ENCODE measurements at regions not wholly inside any gene's neighbourhood (a gene's known extent, or its start where the extent isn't known, plus 50 kb on each side); places are given as distances from the start of the nearest gene placed in this dataset.
A peak's percentile ranks its signal among the peaks of the same experiment; 100 is the strongest.

DNA sequence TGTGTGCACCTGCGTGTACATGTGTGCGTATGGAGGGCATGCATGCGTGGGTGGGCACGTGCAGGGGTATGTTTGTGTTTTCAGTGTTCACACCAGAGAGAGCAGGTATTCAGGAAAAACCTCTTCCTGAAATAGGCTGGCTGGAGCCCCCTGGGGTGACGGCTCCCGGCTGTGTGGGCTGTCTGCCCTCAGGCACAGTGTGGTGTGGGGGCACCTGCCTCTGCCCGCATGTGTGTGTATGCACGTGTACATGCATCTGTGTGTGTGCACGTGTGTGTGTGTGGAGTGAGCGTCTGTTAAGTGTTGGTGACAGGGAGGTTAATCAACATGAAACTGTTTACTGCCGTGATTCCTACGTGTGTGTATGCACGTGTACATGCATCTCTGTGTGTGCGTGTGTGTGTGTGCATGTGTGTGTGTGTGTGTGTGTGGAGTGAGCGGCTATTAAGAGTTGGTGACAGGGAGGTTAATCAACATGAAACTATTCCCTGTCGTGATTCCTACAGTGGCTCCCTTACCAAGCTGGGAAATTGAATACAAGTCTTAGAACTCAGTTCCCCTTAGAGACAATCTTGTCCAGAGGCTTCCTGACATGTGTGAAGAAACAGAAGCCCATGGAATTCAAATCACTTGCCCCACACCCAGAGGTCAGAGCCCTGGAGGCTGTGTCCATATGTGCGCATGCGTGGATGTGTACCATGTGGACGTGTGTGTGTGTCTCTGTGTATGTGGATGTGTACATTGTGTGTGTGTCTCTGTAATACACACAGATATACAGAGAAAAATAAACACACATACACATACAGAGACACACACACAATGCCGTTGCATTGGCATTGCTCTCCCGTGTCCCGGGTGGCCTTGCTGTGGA lies 372.4 kb upstream of the IRX4 start:
- Histone ChIP-seq H3K4me3 (ENCODE audit: low read length) (no peak overlapping the region), H3K9me3 (replicated peaks; ENCODE audit: insufficient read depth, low read length) (no peaks in the 10 kb centered on the region)

DNA sequence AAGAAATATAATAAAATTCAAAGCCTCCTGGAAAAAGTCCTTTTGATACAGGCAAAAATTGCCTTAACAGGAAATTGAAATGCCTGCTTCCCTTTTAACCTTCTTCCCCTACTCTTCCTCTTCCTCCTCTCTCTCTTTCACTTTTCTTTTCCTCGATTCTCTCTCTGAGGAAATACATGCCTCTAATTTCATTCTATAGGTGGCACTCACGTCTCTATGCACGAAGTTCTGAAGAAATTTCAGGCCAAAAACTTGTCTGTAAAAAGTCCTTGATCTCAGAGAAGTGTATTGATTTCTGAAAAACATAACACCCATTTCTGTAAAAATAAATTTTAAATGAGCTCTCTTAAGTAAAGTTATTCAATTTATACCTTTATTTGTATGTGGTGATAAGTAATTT lies 371.7 kb upstream of the IRX4 start:
- Histone ChIP-seq H3K9me2 (replicated peaks; ENCODE audit: insufficient read depth, low read length) (no peaks in the 10 kb centered on the region), H3K4me2 (ENCODE audit: low read depth, low read length) (no peak overlapping the region), H3K79me2 (ENCODE audit: low read length) (no peaks in the 10 kb centered on the region), H3K9ac (ENCODE audit: low read length) (no peak overlapping the region), H2AFZ (ENCODE audit: low read length) (no peak overlapping the region), H3K36me3 (replicated peaks; ENCODE audit: insufficient read depth, low read length) (no peaks in the 10 kb centered on the region), H3K27ac (ENCODE audit: low read length) (no peak overlapping the region), H3F3A (ENCODE audit: insufficient read depth, low read length) (no peaks in the 10 kb centered on the region), H4K20me1 (ENCODE audit: insufficient read depth, low read length) (no peaks in the 10 kb centered on the region), H3K27me3 (replicated peaks; ENCODE audit: insufficient read depth, low read length) (no peaks in the 10 kb centered on the region), H3K4me3 (ENCODE audit: low read length) (no peak overlapping the region), H3K9me3 (replicated peaks; ENCODE audit: insufficient read depth, low read length) (no peaks in the 10 kb centered on the region), H3K4me1 (ENCODE audit: low read length) (peaks cover 9% of the 10 kb centered on the region; the same call in 1 of the 2 replicates)
- TF ChIP-seq EZH2phosphoT487 (IDR thresholded peaks at IDR 0.05; ENCODE audit: low read length): no peak
- no peak; the same call in 1 of the 2 replicates for TF ChIP-seq CTCF (IDR thresholded peaks at IDR 0.05; ENCODE audit: low read length)
- no peak for TF ChIP-seq EZH2 (optimal IDR thresholded peaks at IDR 0.05; ENCODE audit: low read depth, low read length)
- DNase-seq: peak; percentile 12

More for the DNA sequence above, 372.4 kb upstream of the IRX4 start:
- no peak overlapping the region for H3K4me2 ChIP-seq (ENCODE audit: low read depth, low read length)
- no peak overlapping the region for H2AFZ ChIP-seq (ENCODE audit: low read length)
- H3F3A ChIP-seq (ENCODE audit: insufficient read depth, low read length): no peaks in the 10 kb centered on the region
- no peaks in the 10 kb centered on the region for H3K36me3 ChIP-seq (replicated peaks; ENCODE audit: insufficient read depth, low read length)
- no peaks in the 10 kb centered on the region for H3K27me3 ChIP-seq (replicated peaks; ENCODE audit: insufficient read depth, low read length)
- H3K9me2 ChIP-seq (replicated peaks; ENCODE audit: insufficient read depth, low read length): no peaks in the 10 kb centered on the region
- TF ChIP-seq EZH2phosphoT487 (IDR thresholded peaks at IDR 0.05; ENCODE audit: low read length) (no peak), EZH2 (optimal IDR thresholded peaks at IDR 0.05; ENCODE audit: low read depth, low read length) (no peak), CTCF (IDR thresholded peaks at IDR 0.05; ENCODE audit: low read length) (no peak)
- no peaks in the 10 kb centered on the region for H3K79me2 ChIP-seq (ENCODE audit: low read length)
- no peak for DNase-seq
- no peaks in the 10 kb centered on the region for H4K20me1 ChIP-seq (ENCODE audit: insufficient read depth, low read length)
- no peak overlapping the region for H3K9ac ChIP-seq (ENCODE audit: low read length)
- peaks cover 9% of the 10 kb centered on the region; the same call in 1 of the 2 replicates for H3K4me1 ChIP-seq (ENCODE audit: low read length)
- H3K27ac ChIP-seq (ENCODE audit: low read length): no peak overlapping the region

DNA sequence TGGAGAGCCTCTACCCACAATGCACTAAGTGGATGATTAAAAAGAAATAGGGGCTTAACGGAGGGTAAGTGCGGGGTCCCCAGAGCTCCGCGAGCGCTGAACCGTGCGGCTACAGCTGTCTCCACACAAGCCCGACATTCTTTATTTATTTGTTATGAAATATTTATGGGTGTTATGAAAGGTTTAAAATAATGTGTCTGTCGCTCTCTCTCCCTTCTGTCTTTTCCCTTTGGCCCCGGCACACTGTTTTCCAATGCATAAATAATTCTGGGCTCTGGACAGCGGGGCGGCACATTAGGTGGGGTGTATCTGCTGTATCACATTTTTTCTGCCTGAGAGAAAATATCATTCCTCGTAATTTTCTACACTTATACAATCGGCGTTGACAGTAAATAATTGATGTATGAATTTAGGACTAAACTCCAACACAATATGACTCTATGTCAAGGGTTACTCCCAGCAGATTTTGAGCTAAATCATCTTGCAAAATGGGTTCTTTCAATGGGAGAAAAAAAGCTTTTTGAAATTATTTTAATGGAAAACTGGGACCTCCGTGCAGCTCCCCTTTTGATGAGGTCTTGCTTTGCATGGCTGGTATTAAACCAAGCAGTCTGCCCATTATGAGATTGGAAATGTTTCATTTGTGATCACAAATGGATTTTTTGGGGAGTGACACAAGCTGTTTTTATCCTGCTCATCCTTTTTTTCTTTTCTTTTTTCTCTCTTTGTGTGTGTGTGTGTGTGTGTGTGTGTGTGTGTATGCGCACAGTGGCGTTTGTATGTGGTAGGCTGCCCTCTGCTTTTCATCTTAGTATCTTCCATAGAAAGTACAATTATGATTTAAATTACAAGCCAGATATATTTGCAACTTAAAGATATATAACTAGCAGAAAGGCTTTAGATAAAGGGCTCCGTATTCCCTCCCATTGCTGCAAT lies 370.6 kb upstream of the IRX4 start:
- H3K9ac ChIP-seq (ENCODE audit: low read length): no peak overlapping the region
- no peaks in the 10 kb centered on the region for H3K4me1 ChIP-seq (ENCODE audit: low read length)
- H3K27me3 ChIP-seq (replicated peaks; ENCODE audit: insufficient read depth, low read length): no peaks in the 10 kb centered on the region
- no peak for DNase-seq
- H4K20me1 ChIP-seq (ENCODE audit: insufficient read depth, low read length): no peaks in the 10 kb centered on the region
- H3K4me2 ChIP-seq (ENCODE audit: low read depth, low read length): no peak overlapping the region
- no peaks in the 10 kb centered on the region for H3K9me2 ChIP-seq (replicated peaks; ENCODE audit: insufficient read depth, low read length)
- no peaks in the 10 kb centered on the region for H3K36me3 ChIP-seq (replicated peaks; ENCODE audit: insufficient read depth, low read length)
- H3K9me3 ChIP-seq (replicated peaks; ENCODE audit: insufficient read depth, low read length): no peaks in the 10 kb centered on the region
- no peak overlapping the region for H2AFZ ChIP-seq (ENCODE audit: low read length)
- H3K27ac ChIP-seq (ENCODE audit: low read length): no peak overlapping the region
- no peak overlapping the region for H3K4me3 ChIP-seq (ENCODE audit: low read length)
- H3F3A ChIP-seq (ENCODE audit: insufficient read depth, low read length): no peaks in the 10 kb centered on the region
- no peaks in the 10 kb centered on the region for H3K79me2 ChIP-seq (ENCODE audit: low read length)
- TF ChIP-seq CTCF (IDR thresholded peaks at IDR 0.05; ENCODE audit: low read length): no peak
- TF ChIP-seq EZH2phosphoT487 (IDR thresholded peaks at IDR 0.05; ENCODE audit: low read length): no peak
- no peak for TF ChIP-seq EZH2 (optimal IDR thresholded peaks at IDR 0.05; ENCODE audit: low read depth, low read length)
